ENCODE measurements at regions not wholly inside any gene's neighbourhood (a gene's known extent, or its start where the extent isn't known, plus 50 kb on each side); places are given as distances from the start of the nearest gene placed in this dataset.

DNA sequence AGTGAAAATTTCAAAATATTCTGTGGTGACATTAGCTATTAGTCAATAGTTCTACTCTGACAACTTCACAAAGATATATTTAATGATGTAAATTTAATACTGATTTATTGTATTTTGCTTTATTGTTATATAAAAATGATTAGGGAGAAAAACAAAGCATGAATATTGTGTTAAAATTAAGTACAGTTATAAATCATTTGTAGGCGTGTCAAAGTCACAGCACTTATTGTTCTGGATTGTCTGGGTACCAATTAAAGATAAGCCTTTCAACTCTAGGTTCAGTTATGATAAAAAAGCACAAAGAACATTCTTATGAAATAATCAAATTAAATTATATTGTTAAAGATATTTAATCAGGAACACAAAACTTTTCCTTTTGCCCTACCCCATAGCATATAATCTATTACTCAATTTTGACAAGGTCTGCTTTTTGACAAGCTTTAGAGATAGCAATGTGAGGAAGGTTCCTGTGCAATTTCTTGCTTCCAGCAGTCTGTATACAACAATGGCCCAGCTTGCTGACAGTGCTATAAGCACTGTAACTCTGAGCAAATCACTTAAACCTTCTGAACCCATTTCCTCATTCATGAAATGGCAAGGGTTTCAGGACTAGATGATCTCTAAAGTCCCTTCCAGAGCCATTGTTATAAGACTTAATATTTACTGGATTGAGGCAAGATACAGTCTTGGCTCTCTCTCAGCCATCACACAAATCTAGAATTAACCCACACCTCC is 910.3 kb upstream of the LCORL start:
- Histone ChIP-seq H3K4me1 (no peaks in the 10 kb centered on the region), H3K36me3 (ENCODE audit: control insufficient read depth, insufficient read depth, low read length) (no peaks in the 10 kb centered on the region), H3K4me3 (ENCODE audit: low read depth, low read length) (no peak overlapping the region), H3K9me3 (no peaks in the 10 kb centered on the region), H3K27me3 (replicated peaks; ENCODE audit: control insufficient read depth, insufficient read depth, low read length) (no peaks in the 10 kb centered on the region)
- H3K27ac Mint-ChIP-seq (ENCODE audit: unreplicated experiment) = no peak overlapping the region
- intact Hi-C loops (cut with micrococcal nuclease; ENCODE audit: unreplicated experiment) = loop anchor here (10.0 kb wide), 1 partner anchor 117 kb away; no protein-coding TSS in a partner anchor
- TF ChIP-seq, protein P1, sequence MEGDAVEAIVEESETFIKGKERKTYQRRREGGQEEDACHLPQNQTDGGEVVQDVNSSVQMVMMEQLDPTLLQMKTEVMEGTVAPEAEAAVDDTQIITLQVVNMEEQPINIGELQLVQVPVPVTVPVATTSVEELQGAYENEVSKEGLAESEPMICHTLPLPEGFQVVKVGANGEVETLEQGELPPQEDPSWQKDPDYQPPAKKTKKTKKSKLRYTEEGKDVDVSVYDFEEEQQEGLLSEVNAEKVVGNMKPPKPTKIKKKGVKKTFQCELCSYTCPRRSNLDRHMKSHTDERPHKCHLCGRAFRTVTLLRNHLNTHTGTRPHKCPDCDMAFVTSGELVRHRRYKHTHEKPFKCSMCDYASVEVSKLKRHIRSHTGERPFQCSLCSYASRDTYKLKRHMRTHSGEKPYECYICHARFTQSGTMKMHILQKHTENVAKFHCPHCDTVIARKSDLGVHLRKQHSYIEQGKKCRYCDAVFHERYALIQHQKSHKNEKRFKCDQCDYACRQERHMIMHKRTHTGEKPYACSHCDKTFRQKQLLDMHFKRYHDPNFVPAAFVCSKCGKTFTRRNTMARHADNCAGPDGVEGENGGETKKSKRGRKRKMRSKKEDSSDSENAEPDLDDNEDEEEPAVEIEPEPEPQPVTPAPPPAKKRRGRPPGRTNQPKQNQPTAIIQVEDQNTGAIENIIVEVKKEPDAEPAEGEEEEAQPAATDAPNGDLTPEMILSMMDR (IDR thresholded peaks at IDR 0.05; ENCODE audit: insufficient read depth in 1 of 2, low read depth in 1 of 2, low read length in 1 of 2, severe bottlenecking in 1 of 2, unreplicated experiment in 1 of 2) = no peak
- no peaks in the 10 kb centered on the region for H3K4me1 Mint-ChIP-seq (ENCODE audit: low read depth, unreplicated experiment)
- CTCF ChIA-PET = no interaction called here
- no peaks in the 10 kb centered on the region for H3K36me3 Mint-ChIP-seq (ENCODE audit: insufficient read depth, unreplicated experiment)
- no TSS peak for BruUV-seq (replicated peaks)
- peaks cover 4% of the 10 kb centered on the region for H3K9me3 Mint-ChIP-seq (ENCODE audit: unreplicated experiment)
- no peak overlapping the region for H3K4me3 Mint-ChIP-seq (ENCODE audit: unreplicated experiment)
- POLR2A ChIA-PET = no interaction called here
- H3K27me3 Mint-ChIP-seq (ENCODE audit: insufficient read depth, unreplicated experiment) = no peaks in the 10 kb centered on the region
- DNase-seq = no peak

DNA sequence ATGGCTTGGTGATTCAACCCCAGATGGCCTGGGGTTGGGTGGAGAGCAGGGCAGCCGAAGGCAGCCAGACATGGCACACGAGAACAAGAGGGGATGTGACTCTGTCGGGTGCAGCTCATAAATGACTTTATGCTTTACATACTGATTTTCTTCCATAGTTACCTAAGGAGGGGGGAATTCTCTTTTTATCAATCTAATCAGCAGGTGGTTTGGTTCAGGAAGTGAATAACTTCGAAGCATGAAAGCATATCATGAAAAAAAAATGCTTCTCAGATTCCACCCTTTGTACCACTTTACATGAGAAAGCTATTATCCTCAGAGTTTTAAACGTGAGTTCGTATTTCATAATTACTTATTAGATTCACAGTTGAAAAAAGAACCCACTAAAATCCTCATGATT is 908.9 kb upstream of the LCORL start:
- intact Hi-C loops (cut with micrococcal nuclease; ENCODE audit: unreplicated experiment) = loop anchor here (10.0 kb wide), 1 partner anchor 116 kb away; no protein-coding TSS in a partner anchor
- Mint-ChIP-seq H3K27ac (ENCODE audit: unreplicated experiment) (no peak overlapping the region), H3K36me3 (ENCODE audit: insufficient read depth, unreplicated experiment) (no peaks in the 10 kb centered on the region), H3K27me3 (ENCODE audit: insufficient read depth, unreplicated experiment) (no peaks in the 10 kb centered on the region), H3K4me3 (ENCODE audit: unreplicated experiment) (no peak overlapping the region), H3K4me1 (ENCODE audit: low read depth, unreplicated experiment) (no peaks in the 10 kb centered on the region), H3K9me3 (ENCODE audit: unreplicated experiment) (no peaks in the 10 kb centered on the region)
- Histone ChIP-seq H3K27me3 (replicated peaks; ENCODE audit: control insufficient read depth, insufficient read depth, low read length) (no peaks in the 10 kb centered on the region), H3K9me3 (no peaks in the 10 kb centered on the region), H3K36me3 (ENCODE audit: control insufficient read depth, insufficient read depth, low read length) (no peaks in the 10 kb centered on the region), H3K4me1 (no peaks in the 10 kb centered on the region), H3K4me3 (ENCODE audit: low read depth, low read length) (no peak overlapping the region)
- no TSS peak for BruUV-seq (replicated peaks)
- ChIA-PET POLR2A (no interaction called here), CTCF (no interaction called here)
- DNase-seq = no peak
- TF ChIP-seq, protein P1 (IDR thresholded peaks at IDR 0.05; ENCODE audit: insufficient read depth in 1 of 2, low read depth in 1 of 2, low read length in 1 of 2, severe bottlenecking in 1 of 2, unreplicated experiment in 1 of 2) = no peak

DNA sequence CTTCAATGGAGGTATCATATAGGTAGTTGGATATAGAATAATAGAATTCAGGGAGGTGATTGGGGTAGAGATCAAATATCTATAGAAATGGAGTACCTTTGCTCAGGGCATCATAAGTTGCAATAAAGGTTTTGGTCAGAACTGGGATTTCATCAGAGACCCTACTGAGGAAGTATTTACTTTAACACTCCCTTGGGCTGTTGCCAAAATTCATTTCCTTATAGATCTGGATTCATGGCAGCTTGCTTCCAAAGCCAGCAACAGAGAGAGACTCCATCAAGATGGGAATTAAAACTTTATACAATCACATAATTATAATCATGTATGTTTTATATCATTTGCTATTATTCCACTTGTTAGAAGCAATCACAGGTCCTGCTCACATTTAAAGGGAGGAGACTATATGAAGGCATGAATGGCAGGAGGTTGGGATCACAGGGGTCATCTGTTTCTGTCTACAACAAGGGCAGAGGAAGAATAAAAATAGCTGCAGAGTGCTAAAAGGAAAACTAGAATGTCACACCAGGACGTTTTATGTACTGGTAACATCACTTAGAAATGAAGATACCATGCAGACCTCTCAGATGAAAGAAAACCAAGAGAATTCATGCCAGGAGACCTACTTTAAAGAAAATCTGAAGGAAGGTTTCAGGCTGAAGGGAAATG is 902.1 kb upstream of the LCORL start:
- ChIA-PET POLR2A (no interaction called here), CTCF (no interaction called here)
- Histone ChIP-seq H3K36me3 (ENCODE audit: control insufficient read depth, insufficient read depth, low read length) (no peaks in the 10 kb centered on the region), H3K9me3 (no peaks in the 10 kb centered on the region), H3K4me1 (no peaks in the 10 kb centered on the region), H3K4me3 (ENCODE audit: low read depth, low read length) (no peak overlapping the region), H3K27me3 (replicated peaks; ENCODE audit: control insufficient read depth, insufficient read depth, low read length) (no peaks in the 10 kb centered on the region)
- no peaks in the 10 kb centered on the region for H3K4me1 Mint-ChIP-seq (ENCODE audit: low read depth, unreplicated experiment)
- intact Hi-C loops (cut with micrococcal nuclease; ENCODE audit: unreplicated experiment) = no loop called here
- H3K9me3 Mint-ChIP-seq (ENCODE audit: unreplicated experiment) = no peaks in the 10 kb centered on the region
- no peaks in the 10 kb centered on the region for H3K27me3 Mint-ChIP-seq (ENCODE audit: insufficient read depth, unreplicated experiment)
- H3K4me3 Mint-ChIP-seq (ENCODE audit: unreplicated experiment) = no peak overlapping the region
- BruUV-seq (replicated peaks) = no TSS peak
- TF ChIP-seq, protein P1 (IDR thresholded peaks at IDR 0.05; ENCODE audit: insufficient read depth in 1 of 2, low read depth in 1 of 2, low read length in 1 of 2, severe bottlenecking in 1 of 2, unreplicated experiment in 1 of 2) = no peak
- no peaks in the 10 kb centered on the region for H3K36me3 Mint-ChIP-seq (ENCODE audit: insufficient read depth, unreplicated experiment)
- H3K27ac Mint-ChIP-seq (ENCODE audit: unreplicated experiment) = no peak overlapping the region
- DNase-seq = no peak

Data from Caco-2 (cell line).